ENCODE measurements at regions not wholly inside any gene's neighbourhood (a gene's known extent, or its start where the extent isn't known, plus 50 kb on each side); places are given as distances from the start of the nearest gene placed in this dataset.
A peak's percentile ranks its signal among the peaks of the same experiment; 100 is the strongest.

DNA sequence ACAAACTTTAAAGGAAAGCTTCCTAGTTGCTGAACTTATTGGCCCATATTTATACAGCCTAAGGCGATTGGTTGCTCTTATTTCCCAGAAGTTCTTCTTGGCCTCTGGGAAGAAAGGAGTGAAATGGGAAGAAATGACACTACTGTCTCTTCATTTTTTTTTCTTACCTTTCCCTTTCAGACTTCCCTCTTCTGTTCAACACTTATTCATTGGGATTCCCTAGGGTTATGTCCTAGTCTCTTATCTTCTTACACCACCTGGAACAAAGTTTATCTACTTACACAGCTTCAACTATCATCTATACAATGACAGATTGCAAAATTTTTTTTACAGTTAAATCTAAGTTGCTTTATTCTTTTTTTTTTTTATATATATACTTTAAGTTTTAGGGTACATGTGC, 68.0 kb downstream of the SNX12 start:
- no peak for DNase-seq

DNA sequence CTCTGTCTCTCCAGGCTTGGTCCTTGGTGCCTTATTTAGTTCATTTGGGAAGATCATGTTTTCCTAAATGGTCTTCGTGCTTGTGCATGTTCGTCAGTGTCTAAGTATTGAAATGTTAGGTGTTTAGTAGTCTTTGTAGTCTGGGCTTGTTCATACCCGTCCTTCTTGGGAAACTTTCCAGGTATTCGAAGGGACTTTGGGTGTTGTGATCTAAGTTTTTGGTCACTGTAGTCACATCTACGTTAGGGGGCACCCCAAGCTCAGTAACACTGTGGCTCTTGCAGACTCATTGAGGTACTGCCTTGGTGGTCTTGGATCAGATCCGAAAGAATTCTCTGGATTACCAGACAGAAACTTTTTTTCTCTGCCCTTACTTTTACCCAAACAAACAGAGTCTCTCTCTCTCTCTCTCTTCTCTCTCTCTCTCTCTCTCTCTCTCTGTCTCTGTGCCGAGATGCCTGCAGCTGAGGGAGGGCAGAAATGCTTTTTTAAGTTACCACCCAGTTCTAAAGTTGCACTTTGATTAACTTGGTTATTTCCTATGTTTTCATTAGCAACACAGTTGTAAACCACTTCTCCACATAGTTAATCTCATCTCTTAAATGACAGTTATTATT, 67.6 kb upstream of the SLC7A3 start:
- DNase-seq, result peak; percentile 4

DNA sequence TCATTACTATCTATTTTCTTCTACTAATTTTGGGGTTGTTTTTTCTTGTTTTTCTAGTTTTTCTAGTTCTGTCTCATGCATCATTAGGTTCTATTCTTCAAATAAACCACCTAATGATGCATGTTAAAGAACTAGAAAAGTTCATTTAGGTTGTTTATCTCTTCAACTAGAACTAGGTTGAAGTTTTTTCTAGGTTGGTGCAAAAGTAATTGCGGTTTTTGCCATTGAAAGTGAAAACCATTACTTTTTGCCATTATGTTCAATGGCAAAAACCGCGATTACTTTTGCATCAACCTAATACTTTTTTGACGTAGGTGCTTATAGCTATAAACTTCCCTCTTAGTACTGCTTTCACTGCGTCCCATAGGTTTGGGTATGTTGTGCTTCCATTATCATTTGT, 64.4 kb upstream of the SLC7A3 start:
- no peak for DNase-seq

DNA sequence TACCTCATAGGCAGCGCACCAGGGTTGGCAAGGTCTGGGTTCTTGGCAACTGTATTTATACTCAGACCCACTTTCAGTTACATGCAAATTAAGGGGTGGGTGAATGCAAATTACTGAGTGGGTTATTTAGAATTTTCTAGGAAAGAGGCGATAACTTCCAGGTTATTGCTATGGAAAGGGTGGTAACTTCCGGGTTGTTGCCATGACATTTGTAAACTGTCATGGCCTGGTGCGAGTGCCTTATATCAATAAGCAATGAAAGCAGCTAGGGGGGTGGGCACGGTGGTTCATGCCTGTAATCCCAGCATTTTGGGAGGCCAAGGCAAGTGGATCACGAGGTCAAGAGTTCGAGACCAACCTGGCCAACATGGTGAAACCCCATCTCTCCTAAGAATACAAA, 57.5 kb upstream of the SLC7A3 start:
- no peak for DNase-seq

Measured in stimulated activated CD4-positive, alpha-beta T cell treated with anti-CD3 and anti-CD28 coated beads, Interleukin-15, amount 100 ng/mL, for 24 hours (primary cell).